ENCODE measurements at regions not wholly inside any gene's neighbourhood (a gene's known extent, or its start where the extent isn't known, plus 50 kb on each side); places are given as distances from the start of the nearest gene placed in this dataset.

- Histone ChIP-seq H3K4me3 (no peak overlapping the region), H3K36me3 (replicated peaks in 1 of 2) (no peaks in the 10 kb centered on the region), H3K4me1 (replicated peaks in 1 of 2) (no peaks in the 10 kb centered on the region), H3K27me3 (no peaks in the 10 kb centered on the region), H3K27ac (no peak overlapping the region), H3K9me3 (replicated peaks in 1 of 3) (no peaks in the 10 kb centered on the region)
- intact Hi-C loops (cut with DNase I): no loop called here
- DNase-seq: no peak
- TF ChIP-seq CTCF (IDR thresholded peaks at IDR 0.05) (no peak), POLR2A (IDR thresholded peaks at IDR 0.05) (no peak)
These were observed 157.9 kb downstream of the RPS12 start for GRCh38 chr6:132972254-132972653.

- H3K36me3 ChIP-seq (replicated peaks in 1 of 2): no peaks in the 10 kb centered on the region
- no peak overlapping the region for H3K27ac ChIP-seq
- no peaks in the 10 kb centered on the region for H3K9me3 ChIP-seq (replicated peaks in 1 of 3)
- H3K27me3 ChIP-seq: no peaks in the 10 kb centered on the region
- 37 to 54% (median 47%) methylated on average over 3 of the region's 3 CpGs for WGBS, 4 donors
- DNase-seq: no peak
- H3K4me1 ChIP-seq (replicated peaks in 1 of 2): no peaks in the 10 kb centered on the region
- intact Hi-C loops (cut with DNase I): no loop called here
- H3K4me3 ChIP-seq: no peak overlapping the region
- TF ChIP-seq CTCF (IDR thresholded peaks at IDR 0.05) (no peak), POLR2A (IDR thresholded peaks at IDR 0.05) (no peak)
These were observed 158.6 kb downstream of the RPS12 start for GRCh38 chr6:132972971-132973370.

DNA sequence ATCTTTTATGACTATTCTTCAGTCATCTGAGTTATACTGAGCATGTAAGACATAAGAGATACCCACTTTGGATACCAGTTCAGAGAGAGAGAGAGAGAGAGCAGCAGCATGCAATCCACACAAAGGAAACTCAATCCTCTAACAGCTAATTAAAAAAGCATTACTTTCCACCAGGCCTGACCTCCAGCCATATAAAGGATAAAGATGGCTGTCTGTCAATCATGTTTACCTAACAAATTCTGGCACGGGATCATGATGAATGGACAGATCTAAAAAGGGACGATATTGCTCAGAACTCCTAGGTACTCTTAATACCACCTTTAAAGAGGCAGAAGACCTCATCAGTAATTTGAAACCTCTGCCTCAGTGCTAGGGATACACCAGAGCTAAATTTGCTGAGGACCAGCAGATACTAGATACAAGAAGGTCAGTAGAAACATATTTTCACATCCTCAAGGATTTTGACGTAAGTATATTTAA lies 159.2 kb downstream of the RPS12 start:
- no peak for DNase-seq
- 29 to 43% (median 40%) methylated on average over 3 of the region's 3 CpGs for WGBS, 4 donors
- Histone ChIP-seq H3K9me3 (replicated peaks in 1 of 3) (no peaks in the 10 kb centered on the region), H3K36me3 (replicated peaks in 1 of 2) (no peaks in the 10 kb centered on the region), H3K4me3 (no peak overlapping the region), H3K4me1 (replicated peaks in 1 of 2) (no peaks in the 10 kb centered on the region), H3K27me3 (no peaks in the 10 kb centered on the region), H3K27ac (no peak overlapping the region)
- TF ChIP-seq POLR2A (IDR thresholded peaks at IDR 0.05) (no peak), CTCF (IDR thresholded peaks at IDR 0.05) (no peak)
- intact Hi-C loops (cut with DNase I): no loop called here

DNA sequence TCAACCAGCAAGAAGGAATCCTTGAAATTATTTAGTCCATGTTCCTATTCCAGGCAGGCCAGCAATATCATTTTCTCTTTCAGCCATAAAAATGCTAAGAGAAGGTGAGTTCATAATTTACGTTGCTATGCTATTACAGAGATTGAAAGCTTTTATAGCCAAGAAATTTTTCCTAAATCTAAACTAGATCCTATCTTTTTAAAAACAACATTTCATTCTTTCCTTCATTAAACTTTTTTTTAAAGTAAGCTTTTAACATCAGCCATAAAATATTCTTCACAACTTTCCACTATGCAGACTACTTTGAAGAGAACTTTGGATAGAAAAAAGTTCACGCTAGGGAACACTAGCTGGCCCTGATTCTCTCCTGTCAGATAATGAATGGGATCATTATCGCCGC lies 159.8 kb downstream of the RPS12 start:
- Histone ChIP-seq H3K27ac (no peak overlapping the region), H3K4me3 (no peak overlapping the region), H3K27me3 (no peaks in the 10 kb centered on the region), H3K9me3 (replicated peaks in 1 of 3) (no peaks in the 10 kb centered on the region), H3K4me1 (replicated peaks in 1 of 2) (no peaks in the 10 kb centered on the region), H3K36me3 (replicated peaks in 1 of 2) (no peaks in the 10 kb centered on the region)
- TF ChIP-seq POLR2A (IDR thresholded peaks at IDR 0.05) (no peak), CTCF (IDR thresholded peaks at IDR 0.05) (no peak)
- intact Hi-C loops (cut with DNase I): no loop called here
- no peak for DNase-seq
- 75 to 94% (median 88%) methylated on average over 4 of the region's 4 CpGs for WGBS, 4 donors
